Prostate gland (tissue), 2 donors: ENCODE measurements at regions not wholly inside any gene's neighbourhood (a gene's known extent, or its start where the extent isn't known, plus 50 kb on each side); places are given as distances from the start of the nearest gene placed in this dataset.

ENCODE experiments used
- DNase-seq: peaks from one replicate; pipeline ENCODE4 v3.0.0-alpha.2; 2019; ENCODE audit warnings: low spot score
- H3K27ac ChIP-seq, 2 donors: fragments of 200-600 bp; sonication (generic); 2 replicates each; pipeline ENCODE4 v1.5.1; 2017 to 2019
- H3K27me3 ChIP-seq: fragments of 200-600 bp; sonication (generic); replicated peaks from 2 replicates; pipeline ENCODE4 v1.5.1; 2019; ENCODE audit not compliant: insufficient read depth
- H3K36me3 ChIP-seq, 2 donors: fragments of 200-600 bp; sonication (generic); 1 replicate in 1 of 2; 2 replicates in 1 of 2; pipeline versions ENCODE4 v1.5.1 to v1.8.1; 2017 to 2019
- H3K4me1 ChIP-seq: fragments of 200-600 bp; sonication (generic); replicated peaks from 2 replicates; pipeline ENCODE4 v1.5.1; 2019
- H3K4me3 ChIP-seq, 2 donors: fragments of 200-600 bp; sonication (generic); 2 replicates each; pipeline ENCODE4 v1.5.1; 2017 to 2019
- H3K9me3 ChIP-seq: fragments of 200-600 bp; sonication (generic); 2 replicates; pipeline ENCODE4 v1.5.1; 2017
- POLR2A ChIP-seq: fragments of 450-650 bp; IDR thresholded peaks from one replicate; pipeline ENCODE4 v1.6.1; 2016; ENCODE audit warnings: antibody characterized with exemption, mild to moderate bottlenecking
- POLR2AphosphoS5 ChIP-seq: sonication (generic); formaldehyde crosslinking; IDR thresholded peaks from one replicate; pipeline ENCODE4 v1.6.1; 2017; ENCODE audit warnings: antibody characterized with exemption
- WGBS: methylation state at CpG from one replicate; pipeline ENCODE4 v1.1.5; 2018; 5-methylcytosine and 5-hydroxymethylcytosine counted together
- intact Hi-C: fragments of 100-400 bp; cut with DNase I; formaldehyde crosslinking; loops from one replicate; pipeline ENCODE4 v1.14.2; 2022
- TF ChIP-seq, protein P1 (sequence below), 4 experiments: fragments of 200-600 bp in 2 of 4; fragments of 450-650 bp in 2 of 4; sonication (generic) in 2 of 4; IDR thresholded peaks; 1 replicate in 3 of 4; 2 replicates in 1 of 4; pipeline ENCODE4 v1.5.1; 2016 to 2019; ENCODE audit warnings: antibody characterized with exemption in 4 of 4, mild to moderate bottlenecking in 2 of 4, moderate library complexity in 2 of 4

GRCh38 chr14:94964181-94964580 lies 193.1 kb downstream of the DICER1 start:
- no peaks in the 10 kb centered on the region for H3K27me3 ChIP-seq
- no peaks in the 10 kb centered on the region for H3K4me1 ChIP-seq
- no peak for TF ChIP-seq POLR2A
- no peak for TF ChIP-seq POLR2AphosphoS5
- TF ChIP-seq, protein P1, sequence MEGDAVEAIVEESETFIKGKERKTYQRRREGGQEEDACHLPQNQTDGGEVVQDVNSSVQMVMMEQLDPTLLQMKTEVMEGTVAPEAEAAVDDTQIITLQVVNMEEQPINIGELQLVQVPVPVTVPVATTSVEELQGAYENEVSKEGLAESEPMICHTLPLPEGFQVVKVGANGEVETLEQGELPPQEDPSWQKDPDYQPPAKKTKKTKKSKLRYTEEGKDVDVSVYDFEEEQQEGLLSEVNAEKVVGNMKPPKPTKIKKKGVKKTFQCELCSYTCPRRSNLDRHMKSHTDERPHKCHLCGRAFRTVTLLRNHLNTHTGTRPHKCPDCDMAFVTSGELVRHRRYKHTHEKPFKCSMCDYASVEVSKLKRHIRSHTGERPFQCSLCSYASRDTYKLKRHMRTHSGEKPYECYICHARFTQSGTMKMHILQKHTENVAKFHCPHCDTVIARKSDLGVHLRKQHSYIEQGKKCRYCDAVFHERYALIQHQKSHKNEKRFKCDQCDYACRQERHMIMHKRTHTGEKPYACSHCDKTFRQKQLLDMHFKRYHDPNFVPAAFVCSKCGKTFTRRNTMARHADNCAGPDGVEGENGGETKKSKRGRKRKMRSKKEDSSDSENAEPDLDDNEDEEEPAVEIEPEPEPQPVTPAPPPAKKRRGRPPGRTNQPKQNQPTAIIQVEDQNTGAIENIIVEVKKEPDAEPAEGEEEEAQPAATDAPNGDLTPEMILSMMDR (IDR thresholded peaks at IDR 0.05) = no peak
- DNase-seq = no peak
- intact Hi-C loops = no loop called here
- no peak overlapping the region for H3K4me3 ChIP-seq
- no peaks in the 10 kb centered on the region for H3K9me3 ChIP-seq
- no peaks in the 10 kb centered on the region for H3K36me3 ChIP-seq
- 93% methylated on average over 3 of the region's 3 CpGs for WGBS
- H3K27ac ChIP-seq = no peak overlapping the region

- no peaks in the 10 kb centered on the region for H3K27me3 ChIP-seq
- TF ChIP-seq POLR2A = no peak
- TF ChIP-seq POLR2AphosphoS5 = no peak
- TF ChIP-seq, protein P1 (IDR thresholded peaks at IDR 0.05) = no peak
- no peak overlapping the region for H3K27ac ChIP-seq
- H3K4me1 ChIP-seq = no peaks in the 10 kb centered on the region
- WGBS = 76% methylated on average over 8 of the region's 8 CpGs
- intact Hi-C loops = no loop called here
- no peak overlapping the region for H3K4me3 ChIP-seq
- DNase-seq = no peak
- H3K9me3 ChIP-seq = no peaks in the 10 kb centered on the region
- no peaks in the 10 kb centered on the region for H3K36me3 ChIP-seq
These were observed 193.1 kb upstream of the GSC start for GRCh38 chr14:94963051-94963450.

DNA sequence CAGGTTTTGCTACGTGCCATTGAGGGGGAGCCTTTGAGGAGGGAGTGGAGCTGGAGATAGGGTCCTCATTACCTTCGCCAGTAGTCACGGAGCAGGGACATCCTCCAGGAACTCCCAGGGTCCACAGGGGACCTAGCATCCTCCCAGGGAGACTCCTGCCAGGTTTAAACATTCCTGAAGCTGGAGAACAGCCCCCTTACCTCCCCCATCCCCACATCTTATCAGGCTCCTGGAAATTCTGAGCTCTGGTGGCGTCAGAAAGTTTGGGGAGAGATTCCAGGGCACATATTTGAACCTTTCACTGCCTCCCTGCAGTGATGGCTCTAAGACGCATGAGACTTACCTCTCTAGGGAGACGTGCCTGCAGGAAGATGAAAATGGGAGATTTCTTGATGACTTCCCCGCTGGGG lies 192.3 kb upstream of the GSC start:
- Histone ChIP-seq H3K36me3 (no peaks in the 10 kb centered on the region), H3K27me3 (no peaks in the 10 kb centered on the region), H3K4me1 (no peaks in the 10 kb centered on the region), H3K4me3 (no peak overlapping the region), H3K27ac (no peak overlapping the region), H3K9me3 (no peaks in the 10 kb centered on the region)
- DNase-seq = no peak
- 65% methylated on average over 7 of the region's 7 CpGs for WGBS
- intact Hi-C loops = no loop called here
- TF ChIP-seq, protein P1 (IDR thresholded peaks at IDR 0.05) = no peak
- TF ChIP-seq POLR2A (no peak), POLR2AphosphoS5 (no peak)

DNA sequence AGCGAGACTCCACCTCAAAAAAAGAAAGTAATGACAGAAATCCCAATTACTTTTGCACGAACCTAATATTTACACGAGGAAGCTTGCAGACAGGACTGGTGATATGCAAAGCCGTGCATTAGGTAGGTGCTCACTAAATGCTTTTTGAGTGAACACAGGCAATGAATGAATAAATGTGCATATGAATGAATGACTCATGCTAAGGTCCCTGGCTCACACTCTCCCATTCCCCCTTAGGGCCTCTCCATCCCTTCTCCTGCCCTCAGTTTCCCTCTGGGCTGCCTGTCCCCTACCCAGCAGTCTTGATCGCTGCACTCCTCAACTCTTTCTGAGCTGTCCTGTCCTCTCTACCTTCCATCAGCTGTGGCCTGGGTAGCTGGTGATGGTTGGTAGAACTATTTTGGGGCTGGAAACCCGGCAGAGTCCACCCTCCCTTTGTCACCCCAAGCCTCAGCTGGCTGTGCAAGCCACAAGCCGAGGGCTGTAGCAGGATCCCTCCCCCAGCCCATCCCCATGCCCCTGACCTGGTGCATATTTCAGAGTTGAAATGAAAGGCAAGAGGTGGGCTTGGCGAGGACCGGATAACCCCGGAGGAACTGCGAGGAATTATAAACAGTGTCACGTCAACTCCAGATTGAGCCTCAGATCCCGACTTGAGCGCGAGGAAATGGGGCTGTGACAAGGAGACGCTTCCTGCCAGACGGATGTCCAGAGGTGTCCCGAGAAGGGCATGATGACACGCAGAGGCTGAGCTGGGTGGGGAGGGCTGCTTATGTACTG lies 191.7 kb upstream of the GSC start:
- 57% methylated on average over 19 of the region's 19 CpGs for WGBS
- DNase-seq = no peak
- no peak for TF ChIP-seq POLR2A
- H3K27ac ChIP-seq = no peak overlapping the region
- H3K36me3 ChIP-seq = no peaks in the 10 kb centered on the region
- intact Hi-C loops = no loop called here
- no peaks in the 10 kb centered on the region for H3K9me3 ChIP-seq
- H3K4me1 ChIP-seq = no peaks in the 10 kb centered on the region
- H3K4me3 ChIP-seq = no peak overlapping the region
- H3K27me3 ChIP-seq = no peaks in the 10 kb centered on the region

- TF ChIP-seq, protein P1 (IDR thresholded peaks at IDR 0.05) = no peak
- TF ChIP-seq POLR2AphosphoS5 (no peak), POLR2A (no peak)
- no peak for DNase-seq
- Histone ChIP-seq H3K4me1 (no peaks in the 10 kb centered on the region), H3K27me3 (no peaks in the 10 kb centered on the region), H3K36me3 (no peaks in the 10 kb centered on the region), H3K9me3 (no peaks in the 10 kb centered on the region), H3K4me3 (no peak overlapping the region), H3K27ac (no peak overlapping the region)
- intact Hi-C loops = no loop called here
- 54% methylated on average over 9 of the region's 9 CpGs for WGBS
These were observed 190.5 kb upstream of the GSC start for GRCh38 chr14:94960285-94961001.
